ENCODE measurements at regions not wholly inside any gene's neighbourhood (a gene's known extent, or its start where the extent isn't known, plus 50 kb on each side); places are given as distances from the start of the nearest gene placed in this dataset.

DNA sequence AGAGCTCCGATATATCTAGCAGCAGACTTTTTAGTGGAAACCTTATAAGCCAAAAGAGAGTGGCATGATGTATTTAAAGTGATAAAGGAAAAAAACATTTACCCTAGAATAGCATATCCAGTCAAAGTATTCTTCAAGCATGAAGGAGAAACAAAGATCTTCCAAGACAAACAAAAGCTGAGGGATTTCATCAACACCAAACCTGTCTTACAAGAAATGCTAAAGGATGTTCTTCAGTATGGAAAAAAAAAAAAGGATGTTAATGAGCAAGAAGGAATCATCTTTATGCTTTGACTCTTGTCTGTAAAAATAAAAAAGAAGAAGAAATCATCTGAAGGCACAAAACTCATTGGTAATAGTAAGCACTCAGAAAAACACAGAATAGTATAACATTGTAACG lies 338.2 kb downstream of the TLE1 start:
- H3K4me3 ChIP-seq: no peak overlapping the region
- no peak overlapping the region for H3K4me2 ChIP-seq (ENCODE audit: insufficient read depth, low read length)
- H3K9me3 ChIP-seq (replicated peaks; ENCODE audit: control insufficient read depth, insufficient read depth, low read depth, low read length): no peaks in the 10 kb centered on the region
- H2AFZ ChIP-seq (ENCODE audit: low read depth, low read length): no peak overlapping the region
- in situ Hi-C loops (cut with MboI) (no loop called here), intact Hi-C loops (cut with micrococcal nuclease) (no loop called here)
- BruUV-seq (replicated peaks): no TSS peak
- TF ChIP-seq, protein P1, sequence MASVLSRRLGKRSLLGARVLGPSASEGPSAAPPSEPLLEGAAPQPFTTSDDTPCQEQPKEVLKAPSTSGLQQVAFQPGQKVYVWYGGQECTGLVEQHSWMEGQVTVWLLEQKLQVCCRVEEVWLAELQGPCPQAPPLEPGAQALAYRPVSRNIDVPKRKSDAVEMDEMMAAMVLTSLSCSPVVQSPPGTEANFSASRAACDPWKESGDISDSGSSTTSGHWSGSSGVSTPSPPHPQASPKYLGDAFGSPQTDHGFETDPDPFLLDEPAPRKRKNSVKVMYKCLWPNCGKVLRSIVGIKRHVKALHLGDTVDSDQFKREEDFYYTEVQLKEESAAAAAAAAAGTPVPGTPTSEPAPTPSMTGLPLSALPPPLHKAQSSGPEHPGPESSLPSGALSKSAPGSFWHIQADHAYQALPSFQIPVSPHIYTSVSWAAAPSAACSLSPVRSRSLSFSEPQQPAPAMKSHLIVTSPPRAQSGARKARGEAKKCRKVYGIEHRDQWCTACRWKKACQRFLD (CRISPR knock-in tag; IDR thresholded peaks at IDR 0.05): no peak
- no peak for TF ChIP-seq BHLHE40 (IDR thresholded peaks at IDR 0.05; ENCODE audit: low read length)
- no peak for TF ChIP-seq SP2 (IDR thresholded peaks at IDR 0.05; ENCODE audit: extremely low read depth, low read depth, low read length, poor library complexity, severe bottlenecking)
- TF ChIP-seq TCF7 (IDR thresholded peaks at IDR 0.05; ENCODE audit: borderline replicate concordance): no peak
- no peak for TF ChIP-seq NR4A1 (CRISPR knock-in tag; IDR thresholded peaks at IDR 0.05)
- TF ChIP-seq NR4A1 (tag; IDR thresholded peaks at IDR 0.05): no peak
- TF ChIP-seq BRD9 (IDR thresholded peaks at IDR 0.05; ENCODE audit: low read depth, partially characterized antibody): no peak
- TF ChIP-seq RBBP5 (IDR thresholded peaks at IDR 0.05; ENCODE audit: borderline replicate concordance, insufficient read depth, low read length, poor library complexity, severe bottlenecking): no peak
- TF ChIP-seq FIP1L1 (IDR thresholded peaks at IDR 0.05; ENCODE audit: low read depth, low read length, poor library complexity, severe bottlenecking): no peak
- no peak for TF ChIP-seq BRCA1 (IDR thresholded peaks at IDR 0.05)
- no peak for TF ChIP-seq BRCA1 (CRISPR knock-in tag; IDR thresholded peaks at IDR 0.05)
- no peak for TF ChIP-seq NFE2L1 (tag; IDR thresholded peaks at IDR 0.05; ENCODE audit: borderline replicate concordance, low read depth)
- no peak for TF ChIP-seq GABPB2 (CRISPR knock-in tag; conservative IDR thresholded peaks at IDR 0.05)
- no peak for TF ChIP-seq MEF2A (IDR thresholded peaks at IDR 0.05; ENCODE audit: control insufficient read depth, low read depth, low read length)
- TF ChIP-seq, protein P2, sequence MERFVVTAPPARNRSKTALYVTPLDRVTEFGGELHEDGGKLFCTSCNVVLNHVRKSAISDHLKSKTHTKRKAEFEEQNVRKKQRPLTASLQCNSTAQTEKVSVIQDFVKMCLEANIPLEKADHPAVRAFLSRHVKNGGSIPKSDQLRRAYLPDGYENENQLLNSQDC (CRISPR knock-in tag; IDR thresholded peaks at IDR 0.05): no peak
- no peaks in the 10 kb centered on the region for H3K27me3 ChIP-seq (ENCODE audit: control insufficient read depth in 2 of 2, insufficient read depth in 2 of 2, low read length in 2 of 2)
- H3K4me1 ChIP-seq (replicated peaks in 1 of 2; ENCODE audit: control insufficient read depth in 2 of 2, insufficient read depth in 2 of 2, low read length in 2 of 2): no peaks in the 10 kb centered on the region
- no peak for ATAC-seq
- 5% methylated on average over 2 of the region's 2 CpGs for WGBS (ENCODE audit: insufficient coverage, low coverage, missing lambda C conversion rate)
- CTCF ChIA-PET (ENCODE audit: low intra/inter-chr PET ratio): no interaction called here
- POLR2A ChIA-PET: no interaction called here
- no peak for DNase-seq (ENCODE audit: extremely low read depth in 1 of 4, low spot score in 3 of 4)
- H3K9ac ChIP-seq (ENCODE audit: insufficient read depth in 1 of 2, low read depth in 2 of 2, low read length in 2 of 2): no peak overlapping the region
- FAIRE-seq: no peak
- H3K9me1 ChIP-seq (ENCODE audit: control insufficient read depth, insufficient read depth, low read length): no peaks in the 10 kb centered on the region
- H4K20me1 ChIP-seq (replicated peaks; ENCODE audit: control insufficient read depth, insufficient read depth, low read length): no peaks in the 10 kb centered on the region
- H3K36me3 ChIP-seq (ENCODE audit: control insufficient read depth, insufficient read depth, low read length): no peaks in the 10 kb centered on the region
- H3K27ac ChIP-seq (ENCODE audit: extremely low read depth, low read depth, low read length): no peak overlapping the region
- H3K79me2 ChIP-seq (ENCODE audit: control insufficient read depth, insufficient read depth, low read length): no peaks in the 10 kb centered on the region
